ENCODE measurements at regions not wholly inside any gene's neighbourhood (a gene's known extent, or its start where the extent isn't known, plus 50 kb on each side); places are given as distances from the start of the nearest gene placed in this dataset.
A peak's percentile ranks its signal among the peaks of the same experiment; 100 is the strongest.

- TF ChIP-seq ZNF592 (IDR thresholded peaks at IDR 0.05) (no peak), HDGF (IDR thresholded peaks at IDR 0.05) (0 out of 2 replicates have a peak, but pooled peaks have one; percentile 38), ARHGAP35 (IDR thresholded peaks at IDR 0.05; ENCODE audit: partially characterized antibody) (no peak), ZNF316 (IDR thresholded peaks at IDR 0.05) (peak; percentile 70), ZNF212 (CRISPR knock-in tag; IDR thresholded peaks at IDR 0.05) (no peak), OTX1 (CRISPR knock-in tag; IDR thresholded peaks at IDR 0.05) (no peak), ATF3 (IDR thresholded peaks at IDR 0.05) (peak; percentile 85), ATF3 (CRISPR knock-in tag; conservative IDR thresholded peaks at IDR 0.05) (no peak), CEBPG (CRISPR knock-in tag; IDR thresholded peaks at IDR 0.05) (no peak), CEBPG (tag; conservative IDR thresholded peaks at IDR 0.05 in 1 of 2, IDR thresholded peaks at IDR 0.05 in 1 of 2) (peak in 1 of 2 experiments; percentile 36; a peak in 1 of 4 replicates), UBTF (IDR thresholded peaks at IDR 0.05; ENCODE audit: borderline replicate concordance in 1 of 2, low read depth in 2 of 2, low read length in 2 of 2) (no peak), CBX3 (IDR thresholded peaks at IDR 0.05; ENCODE audit: borderline replicate concordance in 1 of 2, low read length in 2 of 2) (no peak)
These were observed 99.7 kb upstream of the EGLN3 start (continued) for GRCh38 chr14:34050606-34051005.

Measured in K562 (cell line).